Lower leg skin (tissue), 3 donors: ENCODE measurements at regions not wholly inside any gene's neighbourhood (a gene's known extent, or its start where the extent isn't known, plus 50 kb on each side); places are given as distances from the start of the nearest gene placed in this dataset.

Experiments
- POLR2A ChIP-seq, 2 donors: fragments of 450-650 bp; IDR thresholded peaks; one replicate each; pipeline ENCODE4 v1.6.1; 2016 to 2017; ENCODE audit warnings: antibody characterized with exemption in 2 of 2, mild to moderate bottlenecking in 1 of 2, moderate library complexity in 1 of 2
- TF ChIP-seq, protein P1 (sequence below), 3 donors: fragments of 450-650 bp; IDR thresholded peaks; one replicate each; pipeline ENCODE4 v1.5.1; 2016; ENCODE audit warnings: antibody characterized with exemption in 3 of 3, mild to moderate bottlenecking in 3 of 3, moderate library complexity in 2 of 3

DNA sequence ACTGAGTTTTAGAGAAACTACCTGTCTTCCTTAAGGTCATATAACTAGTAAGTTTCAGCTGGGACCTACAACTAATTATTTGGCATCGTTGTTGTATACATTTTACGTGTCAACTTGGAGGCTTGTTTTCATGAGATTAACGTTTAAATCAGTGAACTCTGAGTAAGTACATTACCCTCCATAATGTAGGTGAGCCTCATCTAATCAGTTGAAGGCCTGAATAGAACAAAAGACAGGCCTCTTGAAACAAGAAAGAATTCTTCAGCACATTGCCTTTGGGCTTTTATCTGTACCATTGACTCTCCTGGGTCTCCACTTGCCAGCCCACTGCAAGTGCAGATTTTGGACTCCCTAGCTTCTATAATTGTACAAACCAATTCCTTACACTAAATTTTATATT, 364.6 kb downstream of the ADGRL2 start:
- TF ChIP-seq, protein P1, sequence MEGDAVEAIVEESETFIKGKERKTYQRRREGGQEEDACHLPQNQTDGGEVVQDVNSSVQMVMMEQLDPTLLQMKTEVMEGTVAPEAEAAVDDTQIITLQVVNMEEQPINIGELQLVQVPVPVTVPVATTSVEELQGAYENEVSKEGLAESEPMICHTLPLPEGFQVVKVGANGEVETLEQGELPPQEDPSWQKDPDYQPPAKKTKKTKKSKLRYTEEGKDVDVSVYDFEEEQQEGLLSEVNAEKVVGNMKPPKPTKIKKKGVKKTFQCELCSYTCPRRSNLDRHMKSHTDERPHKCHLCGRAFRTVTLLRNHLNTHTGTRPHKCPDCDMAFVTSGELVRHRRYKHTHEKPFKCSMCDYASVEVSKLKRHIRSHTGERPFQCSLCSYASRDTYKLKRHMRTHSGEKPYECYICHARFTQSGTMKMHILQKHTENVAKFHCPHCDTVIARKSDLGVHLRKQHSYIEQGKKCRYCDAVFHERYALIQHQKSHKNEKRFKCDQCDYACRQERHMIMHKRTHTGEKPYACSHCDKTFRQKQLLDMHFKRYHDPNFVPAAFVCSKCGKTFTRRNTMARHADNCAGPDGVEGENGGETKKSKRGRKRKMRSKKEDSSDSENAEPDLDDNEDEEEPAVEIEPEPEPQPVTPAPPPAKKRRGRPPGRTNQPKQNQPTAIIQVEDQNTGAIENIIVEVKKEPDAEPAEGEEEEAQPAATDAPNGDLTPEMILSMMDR (IDR thresholded peaks at IDR 0.05): no peak
- no peak for TF ChIP-seq POLR2A (IDR thresholded peaks at IDR 0.05)
